ENCODE measurements at regions not wholly inside any gene's neighbourhood (a gene's known extent, or its start where the extent isn't known, plus 50 kb on each side); places are given as distances from the start of the nearest gene placed in this dataset.
"Not testable (repeated sequence)": the region's sequence is repeated elsewhere in the genome, so short reads cannot be mapped to it uniquely, and the experiment has no call there.

- Histone ChIP-seq H3K4me1 (ENCODE audit: control insufficient read depth, insufficient read depth, low read length) (peaks cover 6% of the 10 kb centered on the region), H3K27ac (ENCODE audit: low read depth, low read length) (no peak overlapping the region), H3K27me3 (ENCODE audit: control insufficient read depth, insufficient read depth, low read length) (no peaks in the 10 kb centered on the region), H3K4me3 (ENCODE audit: low read depth, low read length) (no peak overlapping the region), H3K9me3 (ENCODE audit: control insufficient read depth, insufficient read depth, low read length) (no peaks in the 10 kb centered on the region), H3K36me3 (ENCODE audit: control insufficient read depth, insufficient read depth, low read length) (no peaks in the 10 kb centered on the region)
- WGBS (ENCODE audit: insufficient coverage), result 53% methylated on average over 3 of the region's 4 CpGs
- DNase-seq (ENCODE audit: low read depth in 4 of 6, low spot score in 6 of 6), result peak in 3 of 6 donors; percentile 23 to 85 (median 25)
Observed at GRCh38 chr10:118870467-118871243, 115.9 kb upstream of the CACUL1 start.

- no peak for DNase-seq (ENCODE audit: low read depth in 4 of 6, low spot score in 6 of 6)
- Histone ChIP-seq H3K36me3 (ENCODE audit: control insufficient read depth, insufficient read depth, low read length) (no peaks in the 10 kb centered on the region), H3K27ac (ENCODE audit: low read depth, low read length) (no peak overlapping the region), H3K9me3 (ENCODE audit: control insufficient read depth, insufficient read depth, low read length) (peaks cover 1% of the 10 kb centered on the region), H3K27me3 (ENCODE audit: control insufficient read depth, insufficient read depth, low read length) (no peaks in the 10 kb centered on the region), H3K4me1 (ENCODE audit: control insufficient read depth, insufficient read depth, low read length) (peaks cover 6% of the 10 kb centered on the region), H3K4me3 (ENCODE audit: low read depth, low read length) (no peak overlapping the region)
- WGBS (ENCODE audit: insufficient coverage), result 90% methylated on average over 2 of the region's 2 CpGs
Observed at GRCh38 chr10:118871244-118871865, 116.6 kb upstream of the CACUL1 start.

- no peak overlapping the region for H3K27ac ChIP-seq (ENCODE audit: low read depth, low read length)
- WGBS (ENCODE audit: insufficient coverage), result 40% methylated on average over 3 of the region's 4 CpGs
Observed at GRCh38 chr10:118873091-118873737, 118.4 kb upstream of the CACUL1 start.

GRCh38 chr10:118873738-118874105 is 119.0 kb upstream of the CACUL1 start:
- WGBS (ENCODE audit: insufficient coverage), result no CpG with 5 or more reads among the region's 2 CpGs
- no peaks in the 10 kb centered on the region for H3K36me3 ChIP-seq (ENCODE audit: control insufficient read depth, insufficient read depth, low read length)
- no peak for DNase-seq (ENCODE audit: low read depth in 4 of 6, low spot score in 6 of 6)
- H3K27me3 ChIP-seq (ENCODE audit: control insufficient read depth, insufficient read depth, low read length), result no peaks in the 10 kb centered on the region
- H3K4me3 ChIP-seq (ENCODE audit: low read depth, low read length), result no peak overlapping the region
- no peak overlapping the region for H3K27ac ChIP-seq (ENCODE audit: low read depth, low read length)
- peaks cover 6% of the 10 kb centered on the region for H3K4me1 ChIP-seq (ENCODE audit: control insufficient read depth, insufficient read depth, low read length)
- H3K9me3 ChIP-seq (ENCODE audit: control insufficient read depth, insufficient read depth, low read length), result peaks cover 1% of the 10 kb centered on the region

More at GRCh38 chr10:118873091-118873737, 118.4 kb upstream of the CACUL1 start:
- peaks cover 1% of the 10 kb centered on the region for H3K9me3 ChIP-seq (ENCODE audit: control insufficient read depth, insufficient read depth, low read length)
- DNase-seq (ENCODE audit: low read depth in 4 of 6, low spot score in 6 of 6), result peak in 1 of 6 donors; percentile 19
- H3K36me3 ChIP-seq (ENCODE audit: control insufficient read depth, insufficient read depth, low read length), result no peaks in the 10 kb centered on the region
- H3K27me3 ChIP-seq (ENCODE audit: control insufficient read depth, insufficient read depth, low read length), result no peaks in the 10 kb centered on the region
- no peak overlapping the region for H3K4me3 ChIP-seq (ENCODE audit: low read depth, low read length)
- H3K4me1 ChIP-seq (ENCODE audit: control insufficient read depth, insufficient read depth, low read length), result peaks cover 6% of the 10 kb centered on the region

- H3K36me3 ChIP-seq (ENCODE audit: control insufficient read depth, insufficient read depth, low read length), result no peaks in the 10 kb centered on the region
- no peak overlapping the region for H3K27ac ChIP-seq (ENCODE audit: low read depth, low read length)
- H3K9me3 ChIP-seq (ENCODE audit: control insufficient read depth, insufficient read depth, low read length), result peaks cover 1% of the 10 kb centered on the region
- H3K4me3 ChIP-seq (ENCODE audit: low read depth, low read length), result no peak overlapping the region
- DNase-seq (ENCODE audit: low read depth in 4 of 6, low spot score in 6 of 6), result no peak
- WGBS (ENCODE audit: insufficient coverage), result no CpG with 5 or more reads among the region's 2 CpGs
- H3K27me3 ChIP-seq (ENCODE audit: control insufficient read depth, insufficient read depth, low read length), result no peaks in the 10 kb centered on the region
- H3K4me1 ChIP-seq (ENCODE audit: control insufficient read depth, insufficient read depth, low read length), result peaks cover 6% of the 10 kb centered on the region
Observed at GRCh38 chr10:118874171-118874570, 119.4 kb upstream of the CACUL1 start.

GRCh38 chr10:118875087-118875486 is 120.3 kb upstream of the CACUL1 start:
- Histone ChIP-seq H3K36me3 (ENCODE audit: control insufficient read depth, insufficient read depth, low read length) (no peaks in the 10 kb centered on the region), H3K27ac (ENCODE audit: low read depth, low read length) (no peak overlapping the region), H3K4me3 (ENCODE audit: low read depth, low read length) (no peak overlapping the region), H3K9me3 (ENCODE audit: control insufficient read depth, insufficient read depth, low read length) (peaks cover 1% of the 10 kb centered on the region), H3K27me3 (ENCODE audit: control insufficient read depth, insufficient read depth, low read length) (no peaks in the 10 kb centered on the region), H3K4me1 (ENCODE audit: control insufficient read depth, insufficient read depth, low read length) (peaks cover 5% of the 10 kb centered on the region)
- WGBS (ENCODE audit: insufficient coverage), result no CpG with 5 or more reads among the region's 1 CpG
- DNase-seq (ENCODE audit: low read depth in 4 of 6, low spot score in 6 of 6), result no peak

GRCh38 chr10:118882741-118883140 is 128.0 kb upstream of the CACUL1 start:
- Histone ChIP-seq H3K27me3 (ENCODE audit: control insufficient read depth, insufficient read depth, low read length) (no peaks in the 10 kb centered on the region), H3K36me3 (ENCODE audit: control insufficient read depth, insufficient read depth, low read length) (no peaks in the 10 kb centered on the region), H3K9me3 (ENCODE audit: control insufficient read depth, insufficient read depth, low read length) (no peaks in the 10 kb centered on the region), H3K4me3 (ENCODE audit: low read depth, low read length) (no peak overlapping the region), H3K4me1 (ENCODE audit: control insufficient read depth, insufficient read depth, low read length) (no peaks in the 10 kb centered on the region), H3K27ac (ENCODE audit: low read depth, low read length) (no peak overlapping the region)
- DNase-seq (ENCODE audit: low read depth in 4 of 6, low spot score in 6 of 6), result no peak
- WGBS (ENCODE audit: insufficient coverage), result no CpG with 5 or more reads among the region's 2 CpGs

- WGBS (ENCODE audit: insufficient coverage), result 83% methylated on average over 1 of the region's 1 CpG
- DNase-seq (ENCODE audit: low read depth in 4 of 6, low spot score in 6 of 6), result no peak
Observed at GRCh38 chr10:118892255-118892654, 137.3 kb upstream of the NANOS1 start.

GRCh38 chr10:118894891-118895290 is 134.6 kb upstream of the NANOS1 start:
- H3K9me3 ChIP-seq (ENCODE audit: control insufficient read depth, insufficient read depth, low read length); H3K27ac ChIP-seq (ENCODE audit: low read depth, low read length); H3K36me3 ChIP-seq (ENCODE audit: control insufficient read depth, insufficient read depth, low read length); DNase-seq (ENCODE audit: low read depth in 4 of 6, low spot score in 6 of 6); H3K27me3 ChIP-seq (ENCODE audit: control insufficient read depth, insufficient read depth, low read length); H3K4me1 ChIP-seq (ENCODE audit: control insufficient read depth, insufficient read depth, low read length); H3K4me3 ChIP-seq (ENCODE audit: low read depth, low read length): not testable (repeated sequence)
- 87% methylated on average over 9 of the region's 25 CpGs for WGBS (ENCODE audit: insufficient coverage)

More at GRCh38 chr10:118892255-118892654, 137.3 kb upstream of the NANOS1 start:
- no peaks in the 10 kb centered on the region for H3K9me3 ChIP-seq (ENCODE audit: control insufficient read depth, insufficient read depth, low read length)
- no peaks in the 10 kb centered on the region for H3K27me3 ChIP-seq (ENCODE audit: control insufficient read depth, insufficient read depth, low read length)
- H3K4me1 ChIP-seq (ENCODE audit: control insufficient read depth, insufficient read depth, low read length), result no peaks in the 10 kb centered on the region
- H3K27ac ChIP-seq (ENCODE audit: low read depth, low read length), result no peak overlapping the region
- no peaks in the 10 kb centered on the region for H3K36me3 ChIP-seq (ENCODE audit: control insufficient read depth, insufficient read depth, low read length)
- no peak overlapping the region for H3K4me3 ChIP-seq (ENCODE audit: low read depth, low read length)

Measured in spinal cord (tissue), 9 donors.